ENCODE measurements at regions not wholly inside any gene's neighbourhood (a gene's known extent, or its start where the extent isn't known, plus 50 kb on each side); places are given as distances from the start of the nearest gene placed in this dataset.

DNA sequence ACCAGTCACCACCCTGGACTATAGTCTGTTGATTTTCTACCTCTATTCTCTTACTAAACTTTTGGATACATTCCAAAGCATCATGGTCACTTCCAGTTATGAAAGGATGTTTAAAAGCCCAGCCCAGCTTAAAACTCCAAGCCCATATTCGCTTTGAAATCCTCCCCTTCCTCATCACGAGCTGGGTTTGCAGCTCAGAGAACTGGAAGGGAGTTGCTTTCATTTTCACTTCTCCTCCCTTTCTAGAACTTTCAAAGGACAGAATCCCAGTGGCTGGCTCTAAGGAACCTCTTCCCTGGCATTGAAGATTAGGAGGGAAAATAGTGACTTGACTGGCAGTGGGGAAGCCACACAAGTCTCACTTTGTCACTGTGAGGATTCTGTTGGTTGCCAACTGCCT, 100.1 kb upstream of the DYNLRB2 start:
- TF ChIP-seq, protein P1, sequence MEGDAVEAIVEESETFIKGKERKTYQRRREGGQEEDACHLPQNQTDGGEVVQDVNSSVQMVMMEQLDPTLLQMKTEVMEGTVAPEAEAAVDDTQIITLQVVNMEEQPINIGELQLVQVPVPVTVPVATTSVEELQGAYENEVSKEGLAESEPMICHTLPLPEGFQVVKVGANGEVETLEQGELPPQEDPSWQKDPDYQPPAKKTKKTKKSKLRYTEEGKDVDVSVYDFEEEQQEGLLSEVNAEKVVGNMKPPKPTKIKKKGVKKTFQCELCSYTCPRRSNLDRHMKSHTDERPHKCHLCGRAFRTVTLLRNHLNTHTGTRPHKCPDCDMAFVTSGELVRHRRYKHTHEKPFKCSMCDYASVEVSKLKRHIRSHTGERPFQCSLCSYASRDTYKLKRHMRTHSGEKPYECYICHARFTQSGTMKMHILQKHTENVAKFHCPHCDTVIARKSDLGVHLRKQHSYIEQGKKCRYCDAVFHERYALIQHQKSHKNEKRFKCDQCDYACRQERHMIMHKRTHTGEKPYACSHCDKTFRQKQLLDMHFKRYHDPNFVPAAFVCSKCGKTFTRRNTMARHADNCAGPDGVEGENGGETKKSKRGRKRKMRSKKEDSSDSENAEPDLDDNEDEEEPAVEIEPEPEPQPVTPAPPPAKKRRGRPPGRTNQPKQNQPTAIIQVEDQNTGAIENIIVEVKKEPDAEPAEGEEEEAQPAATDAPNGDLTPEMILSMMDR (IDR thresholded peaks at IDR 0.05) = no peak
- TF ChIP-seq POLR2A (IDR thresholded peaks at IDR 0.05) = no peak
